ENCODE measurements at regions not wholly inside any gene's neighbourhood (a gene's known extent, or its start where the extent isn't known, plus 50 kb on each side); places are given as distances from the start of the nearest gene placed in this dataset.

- TF ChIP-seq CTCF (IDR thresholded peaks at IDR 0.05) = no peak
- Histone ChIP-seq H3K27me3 (ENCODE audit: control insufficient read depth in 2 of 2, insufficient read depth in 2 of 2, low read length in 2 of 2) (no peaks in the 10 kb centered on the region), H3K4me2 (replicated peaks; ENCODE audit: extremely low read depth, low read length, poor library complexity, severe bottlenecking) (no peak overlapping the region), H3K9ac (ENCODE audit: insufficient read depth, low read length, poor library complexity, severe bottlenecking) (no peak overlapping the region), H2AFZ (ENCODE audit: insufficient read depth, low read depth, low read length, poor library complexity, severe bottlenecking) (peak overlapping the region; percentile 57), H3K36me3 (replicated peaks in 1 of 2; ENCODE audit: control insufficient read depth in 1 of 2, insufficient read depth in 2 of 2, low read length in 2 of 2) (no peaks in the 10 kb centered on the region), H4K20me1 (ENCODE audit: insufficient read depth, low read length) (no peaks in the 10 kb centered on the region), H3K4me1 (ENCODE audit: control insufficient read depth in 1 of 2, insufficient read depth in 2 of 2, low read length in 2 of 2) (peaks cover 7 to 10% of the 10 kb centered on the region in 2 donors), H3K9me3 (replicated peaks in 1 of 2; ENCODE audit: control insufficient read depth in 1 of 2, insufficient read depth in 1 of 2, low read length in 2 of 2) (no peaks in the 10 kb centered on the region), H3K79me2 (ENCODE audit: insufficient read depth, low read length) (no peaks in the 10 kb centered on the region), H3K4me3 (replicated peaks in 1 of 3; ENCODE audit: low read depth in 2 of 3, low read length in 3 of 3) (no peak overlapping the region), H3K27ac (ENCODE audit: low read depth in 1 of 2, low read length in 2 of 2) (peak overlapping the region in 1 of 2 donors; percentile 55)
- no CpG with 5 or more reads among the region's 1 CpG for WGBS (ENCODE audit: insufficient coverage)
- peak; percentile 35 to 44 (median 44) for DNase-seq
- no peaks in the 10 kb centered on the region for H3K36me3 Mint-ChIP-seq
- peak overlapping the region in 2 of 7 donors; percentile 8 to 42 for H3K27ac Mint-ChIP-seq
- no peak overlapping the region for H3K4me3 Mint-ChIP-seq
- peaks cover 0 to 11% (median 5%) of the 10 kb centered on the region in 7 donors for H3K9me3 Mint-ChIP-seq
- H3K4me1 Mint-ChIP-seq = peaks cover 7% of the 10 kb centered on the region
- H3K27me3 Mint-ChIP-seq (ENCODE audit: low read depth in 3 of 3) = peaks cover 1 to 6% (median 2%) of the 10 kb centered on the region in 3 donors
- intact Hi-C loops (cut with micrococcal nuclease) = no loop called here
Measured at GRCh38 chr2:61774351-61774750, 79.5 kb downstream of the FAM161A start.

GRCh38 chr2:61771904-61772845 is 81.7 kb downstream of the FAM161A start:
- Histone ChIP-seq H4K20me1 (ENCODE audit: insufficient read depth, low read length) (no peaks in the 10 kb centered on the region), H3K36me3 (replicated peaks in 1 of 2; ENCODE audit: control insufficient read depth in 1 of 2, insufficient read depth in 2 of 2, low read length in 2 of 2) (no peaks in the 10 kb centered on the region), H3K9me3 (replicated peaks in 1 of 2; ENCODE audit: control insufficient read depth in 1 of 2, insufficient read depth in 1 of 2, low read length in 2 of 2) (no peaks in the 10 kb centered on the region), H3K79me2 (ENCODE audit: insufficient read depth, low read length) (no peaks in the 10 kb centered on the region), H3K4me2 (replicated peaks; ENCODE audit: extremely low read depth, low read length, poor library complexity, severe bottlenecking) (no peak overlapping the region), H3K9ac (ENCODE audit: insufficient read depth, low read length, poor library complexity, severe bottlenecking) (no peak overlapping the region), H2AFZ (ENCODE audit: insufficient read depth, low read depth, low read length, poor library complexity, severe bottlenecking) (no peak overlapping the region), H3K27me3 (ENCODE audit: control insufficient read depth in 2 of 2, insufficient read depth in 2 of 2, low read length in 2 of 2) (no peaks in the 10 kb centered on the region), H3K4me3 (replicated peaks in 1 of 3; ENCODE audit: low read depth in 2 of 3, low read length in 3 of 3) (no peak overlapping the region), H3K4me1 (ENCODE audit: control insufficient read depth in 1 of 2, insufficient read depth in 2 of 2, low read length in 2 of 2) (peaks cover 7 to 10% of the 10 kb centered on the region in 2 donors), H3K27ac (ENCODE audit: low read depth in 1 of 2, low read length in 2 of 2) (no peak overlapping the region)
- WGBS (ENCODE audit: insufficient coverage) = no CpG with 5 or more reads among the region's 7 CpGs
- Mint-ChIP-seq H3K27ac (no peak overlapping the region), H3K4me3 (no peak overlapping the region), H3K27me3 (ENCODE audit: low read depth in 3 of 3) (peaks cover 1 to 8% (median 2%) of the 10 kb centered on the region in 3 donors), H3K36me3 (no peaks in the 10 kb centered on the region), H3K9me3 (peaks cover 0 to 6% (median 0%) of the 10 kb centered on the region in 7 donors), H3K4me1 (peaks cover 7% of the 10 kb centered on the region)
- intact Hi-C loops (cut with micrococcal nuclease) = no loop called here
- DNase-seq = no peak
- no peak for TF ChIP-seq CTCF (IDR thresholded peaks at IDR 0.05)
